ENCODE measurements at regions not wholly inside any gene's neighbourhood (a gene's known extent, or its start where the extent isn't known, plus 50 kb on each side); places are given as distances from the start of the nearest gene placed in this dataset.

DNA sequence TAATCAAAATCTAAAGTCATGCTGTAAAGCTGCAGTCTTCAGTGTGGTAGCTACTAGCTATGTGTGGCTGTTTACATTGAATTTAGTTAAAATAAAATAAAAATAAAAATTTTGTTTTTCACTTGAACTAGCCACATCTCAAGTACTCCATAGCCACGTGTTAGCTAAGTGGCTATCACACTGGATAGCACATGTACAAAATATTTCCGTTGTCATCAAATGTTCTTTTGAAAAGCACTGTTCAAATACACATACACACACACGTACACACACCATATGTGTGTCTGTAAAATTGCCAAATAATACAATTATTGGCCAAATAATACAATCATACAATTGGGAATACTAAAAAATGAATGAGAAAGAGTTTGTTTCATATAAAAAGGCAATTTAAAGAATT is 778.2 kb upstream of the FLRT2 start:
- no peak for DNase-seq
- Histone ChIP-seq H3K4me3 (no peak overlapping the region), H3K36me3 (ENCODE audit: low read depth) (no peaks in the 10 kb centered on the region), H3K9me3 (peaks cover 28% of the 10 kb centered on the region), H3K4me1 (ENCODE audit: low read depth) (no peaks in the 10 kb centered on the region)
- TF ChIP-seq, protein P1, sequence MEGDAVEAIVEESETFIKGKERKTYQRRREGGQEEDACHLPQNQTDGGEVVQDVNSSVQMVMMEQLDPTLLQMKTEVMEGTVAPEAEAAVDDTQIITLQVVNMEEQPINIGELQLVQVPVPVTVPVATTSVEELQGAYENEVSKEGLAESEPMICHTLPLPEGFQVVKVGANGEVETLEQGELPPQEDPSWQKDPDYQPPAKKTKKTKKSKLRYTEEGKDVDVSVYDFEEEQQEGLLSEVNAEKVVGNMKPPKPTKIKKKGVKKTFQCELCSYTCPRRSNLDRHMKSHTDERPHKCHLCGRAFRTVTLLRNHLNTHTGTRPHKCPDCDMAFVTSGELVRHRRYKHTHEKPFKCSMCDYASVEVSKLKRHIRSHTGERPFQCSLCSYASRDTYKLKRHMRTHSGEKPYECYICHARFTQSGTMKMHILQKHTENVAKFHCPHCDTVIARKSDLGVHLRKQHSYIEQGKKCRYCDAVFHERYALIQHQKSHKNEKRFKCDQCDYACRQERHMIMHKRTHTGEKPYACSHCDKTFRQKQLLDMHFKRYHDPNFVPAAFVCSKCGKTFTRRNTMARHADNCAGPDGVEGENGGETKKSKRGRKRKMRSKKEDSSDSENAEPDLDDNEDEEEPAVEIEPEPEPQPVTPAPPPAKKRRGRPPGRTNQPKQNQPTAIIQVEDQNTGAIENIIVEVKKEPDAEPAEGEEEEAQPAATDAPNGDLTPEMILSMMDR (IDR thresholded peaks at IDR 0.05), result no peak
- no peak for ATAC-seq
- intact Hi-C loops (cut with DNase I, micrococcal nuclease), result no loop called here

DNA sequence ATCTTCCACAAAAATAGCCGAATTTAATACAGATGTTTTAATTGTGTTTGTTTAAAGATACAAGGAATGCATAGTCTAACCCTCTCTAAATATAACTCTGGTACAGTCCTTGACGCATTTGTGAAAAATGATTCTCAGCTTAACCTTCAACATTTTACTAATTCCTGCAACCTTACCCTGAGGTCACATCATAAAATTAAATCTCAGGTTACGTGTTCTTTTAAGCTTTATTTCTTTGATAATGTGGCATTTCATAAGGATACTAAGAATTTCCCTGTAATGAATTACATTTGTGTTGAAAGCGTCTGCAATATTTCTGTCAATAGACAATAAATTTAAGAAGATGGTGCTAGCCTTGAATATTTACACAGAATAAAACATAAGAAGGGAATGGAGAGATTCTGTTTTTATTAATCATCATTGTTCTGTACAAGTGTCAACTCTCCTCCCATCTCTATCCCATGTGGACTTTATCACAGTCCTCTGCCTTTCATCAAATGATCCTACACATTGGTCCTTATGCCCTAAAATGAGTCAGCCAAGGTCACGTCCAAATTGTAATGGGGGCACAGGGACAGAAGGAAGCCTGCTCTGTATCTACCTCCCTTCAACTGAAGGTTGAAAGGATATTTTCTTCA is 769.3 kb upstream of the FLRT2 start:
- TF ChIP-seq, protein P1 (IDR thresholded peaks at IDR 0.05), result no peak
- intact Hi-C loops (cut with DNase I, micrococcal nuclease), result no loop called here
- no peaks in the 10 kb centered on the region for H3K4me1 ChIP-seq (ENCODE audit: low read depth)
- no peaks in the 10 kb centered on the region for H3K36me3 ChIP-seq (ENCODE audit: low read depth)
- ATAC-seq, result no peak
- no peak for DNase-seq
- H3K4me3 ChIP-seq, result no peak overlapping the region
- H3K9me3 ChIP-seq, result peaks cover 24% of the 10 kb centered on the region

DNA sequence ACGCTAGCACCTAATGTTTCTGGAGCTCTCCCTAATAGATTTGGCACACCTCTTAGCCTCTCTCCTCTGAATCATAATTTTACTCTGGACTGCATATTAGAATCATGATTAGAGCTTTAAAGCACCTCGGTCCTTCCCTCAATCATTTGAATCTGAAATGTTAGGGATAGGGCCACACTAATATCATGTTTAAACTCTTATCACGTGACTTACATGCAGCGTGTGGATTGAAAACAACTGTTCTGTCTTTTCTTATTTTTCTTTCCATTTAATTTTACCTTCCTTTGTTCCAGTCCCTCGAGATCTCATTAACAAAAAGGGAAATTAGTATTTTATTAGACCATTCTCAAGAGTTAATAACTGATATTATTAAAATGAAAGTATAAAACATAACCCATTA is 762.5 kb upstream of the FLRT2 start:
- no peaks in the 10 kb centered on the region for H3K36me3 ChIP-seq (ENCODE audit: low read depth)
- no peaks in the 10 kb centered on the region for H3K4me1 ChIP-seq (ENCODE audit: low read depth)
- DNase-seq, result no peak
- no peak for ATAC-seq
- TF ChIP-seq, protein P1 (IDR thresholded peaks at IDR 0.05), result no peak
- peaks cover 21% of the 10 kb centered on the region for H3K9me3 ChIP-seq
- H3K4me3 ChIP-seq, result no peak overlapping the region
- intact Hi-C loops (cut with DNase I, micrococcal nuclease), result no loop called here

DNA sequence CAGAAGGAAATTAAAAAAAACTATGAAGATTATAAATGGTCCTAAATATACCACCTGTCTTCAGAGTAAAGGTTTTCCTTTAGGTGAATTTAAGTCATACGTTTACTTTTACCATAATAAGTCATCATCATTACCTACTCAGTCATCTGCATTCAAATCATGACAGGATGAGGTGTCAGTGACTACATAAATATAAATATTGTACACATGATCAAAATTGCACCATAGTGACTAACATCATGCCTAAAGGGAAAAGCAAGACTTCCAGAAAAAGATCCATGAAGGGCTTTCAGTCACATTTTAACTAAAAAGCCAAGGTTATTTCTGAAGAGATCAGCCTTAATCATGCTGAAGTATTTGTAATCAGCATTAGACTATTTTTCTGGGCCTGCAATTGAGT is 759.9 kb upstream of the FLRT2 start:
- Histone ChIP-seq H3K36me3 (ENCODE audit: low read depth) (no peaks in the 10 kb centered on the region), H3K9me3 (peaks cover 32% of the 10 kb centered on the region), H3K4me3 (no peak overlapping the region), H3K4me1 (ENCODE audit: low read depth) (no peaks in the 10 kb centered on the region)
- no peak for ATAC-seq
- no peak for DNase-seq
- intact Hi-C loops (cut with DNase I, micrococcal nuclease), result no loop called here
- TF ChIP-seq, protein P1 (IDR thresholded peaks at IDR 0.05), result no peak

DNA sequence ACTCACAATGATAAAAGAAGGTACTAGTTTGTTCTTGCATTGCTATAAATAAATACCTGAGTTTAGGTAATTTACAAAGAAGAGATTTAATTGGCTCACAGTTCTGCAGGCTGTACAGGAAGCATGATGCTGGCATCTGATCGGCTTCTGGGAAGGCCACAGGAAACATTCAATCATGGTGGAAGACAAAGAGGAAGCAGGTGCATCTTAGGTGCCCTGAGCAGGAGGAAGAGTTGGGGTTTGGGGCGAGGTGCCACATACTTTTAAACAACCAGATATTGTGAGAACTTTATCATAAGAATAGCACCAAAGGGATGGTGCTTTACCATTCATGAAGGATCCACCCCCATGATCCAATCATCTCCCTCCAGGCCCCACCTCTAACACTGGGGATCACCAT is 752.6 kb upstream of the FLRT2 start:
- Histone ChIP-seq H3K4me1 (ENCODE audit: low read depth) (no peaks in the 10 kb centered on the region), H3K4me3 (no peak overlapping the region), H3K36me3 (ENCODE audit: low read depth) (no peaks in the 10 kb centered on the region), H3K9me3 (peaks cover 22% of the 10 kb centered on the region)
- DNase-seq, result no peak
- TF ChIP-seq, protein P1 (IDR thresholded peaks at IDR 0.05), result no peak
- ATAC-seq, result no peak
- intact Hi-C loops (cut with DNase I, micrococcal nuclease), result no loop called here

DNA sequence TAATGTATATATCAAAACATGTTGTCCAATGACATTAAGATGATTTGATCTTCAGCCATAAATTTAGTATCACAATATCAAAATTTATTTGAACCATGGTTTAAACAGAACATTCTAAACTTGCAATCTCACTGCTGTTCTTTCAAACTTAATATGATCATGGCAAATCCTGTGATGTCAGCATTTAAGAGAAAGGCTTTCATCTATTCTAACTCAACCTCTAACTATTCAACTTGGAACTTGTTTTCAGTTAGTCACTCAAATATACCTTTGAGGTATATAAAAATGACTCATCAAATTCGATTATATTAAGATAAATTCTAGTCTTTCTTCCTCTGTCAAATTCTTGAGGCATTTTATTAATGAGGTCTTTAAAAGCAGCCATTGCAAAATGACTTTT is 747.0 kb upstream of the FLRT2 start:
- peaks cover 33% of the 10 kb centered on the region for H3K9me3 ChIP-seq
- intact Hi-C loops (cut with DNase I, micrococcal nuclease), result no loop called here
- H3K36me3 ChIP-seq (ENCODE audit: low read depth), result no peaks in the 10 kb centered on the region
- H3K4me3 ChIP-seq, result no peak overlapping the region
- TF ChIP-seq, protein P1 (IDR thresholded peaks at IDR 0.05), result no peak
- no peak for DNase-seq
- no peak for ATAC-seq
- no peaks in the 10 kb centered on the region for H3K4me1 ChIP-seq (ENCODE audit: low read depth)

Measured in mucosa of descending colon (tissue), 3 donors.